Inflammatory macrophage treated with lipopolysaccharide for 4 hours (primary cell): ENCODE measurements at regions not wholly inside any gene's neighbourhood (a gene's known extent, or its start where the extent isn't known, plus 50 kb on each side); places are given as distances from the start of the nearest gene placed in this dataset.
A peak's percentile ranks its signal among the peaks of the same experiment; 100 is the strongest.

ENCODE experiments used
- DNase-seq: peaks from one replicate; pipeline ENCODE4 v3.0.0-alpha.2; 2020

DNA sequence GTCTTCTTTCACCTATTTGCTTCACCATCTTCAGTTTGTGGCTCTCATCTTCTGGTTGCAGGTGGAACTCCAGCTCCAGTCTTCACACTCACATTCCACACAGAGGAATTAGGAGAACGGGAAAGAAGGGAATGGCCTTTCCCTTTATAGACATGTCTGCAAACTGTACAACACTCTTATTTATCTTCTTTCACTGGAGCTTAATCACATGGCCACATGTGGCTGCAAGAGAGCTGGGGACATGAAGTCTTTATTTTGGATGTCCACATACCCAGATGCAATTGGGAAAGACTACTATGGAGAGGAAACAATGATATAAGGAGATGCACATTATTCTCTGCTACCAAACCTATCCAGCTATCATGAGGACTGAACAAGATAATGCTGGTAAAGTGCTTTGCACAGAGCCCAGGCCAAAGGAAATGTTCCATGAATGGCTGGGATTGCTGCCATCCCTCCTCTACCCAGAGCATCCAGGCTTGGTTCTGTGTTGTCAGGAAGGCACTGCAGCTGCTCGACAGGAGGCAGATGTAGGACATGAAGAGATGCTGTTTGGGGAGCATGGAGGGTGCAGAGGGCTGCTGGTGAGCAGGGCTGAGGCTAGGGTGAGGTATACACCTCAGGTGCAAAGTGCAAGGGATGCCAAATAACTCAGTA lies 183.8 kb upstream of the TBX20 start:
- no peak for DNase-seq

DNA sequence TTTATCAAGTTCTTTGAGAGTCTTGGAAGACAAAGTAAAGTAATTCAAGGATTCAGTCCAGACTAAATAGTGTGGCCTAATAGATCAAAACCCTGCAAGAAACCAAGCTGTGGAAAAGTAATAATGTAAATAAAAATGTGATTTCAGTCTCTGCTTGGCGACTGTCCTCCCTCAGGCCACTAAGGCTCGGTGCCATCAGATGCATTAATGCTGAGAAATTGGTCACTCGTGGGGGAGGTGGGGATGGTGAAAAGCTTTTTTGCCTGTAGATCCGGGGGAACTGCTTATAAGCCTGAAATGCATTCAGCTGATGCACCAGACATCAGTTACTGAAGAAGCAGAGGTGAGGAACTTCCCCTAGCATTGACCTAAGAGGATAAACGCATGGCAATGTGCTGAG lies 182.6 kb upstream of the TBX20 start:
- DNase-seq, result no peak

DNA sequence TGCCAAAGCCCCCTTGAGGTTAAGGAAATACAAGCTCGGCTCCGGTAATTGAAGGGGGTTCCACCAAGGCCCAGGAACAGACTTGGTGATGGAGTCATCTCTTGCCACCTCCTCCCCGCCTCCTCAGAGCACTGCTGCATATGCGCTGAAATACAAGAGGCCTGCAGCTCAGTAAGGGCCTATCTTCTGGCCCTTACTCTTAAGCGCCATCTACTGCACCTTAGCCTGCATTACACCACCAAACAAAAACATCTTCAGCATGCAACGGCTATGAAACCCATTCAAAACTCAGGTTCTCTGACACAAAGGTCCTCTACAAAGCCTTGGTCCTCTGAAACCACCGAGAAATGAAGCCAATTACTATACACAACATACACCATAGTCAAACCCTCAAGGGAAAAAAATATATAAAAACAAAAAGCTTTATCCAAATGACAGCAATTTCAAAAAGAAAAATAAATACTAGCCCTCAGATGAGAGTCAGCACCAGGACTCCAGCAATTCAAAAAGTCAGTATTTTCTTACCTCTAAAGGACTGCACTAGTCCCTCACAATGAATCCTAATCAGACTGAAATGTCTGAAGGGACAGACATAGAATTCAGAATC lies 176.8 kb upstream of the TBX20 start:
- peak; percentile 1 for DNase-seq

DNA sequence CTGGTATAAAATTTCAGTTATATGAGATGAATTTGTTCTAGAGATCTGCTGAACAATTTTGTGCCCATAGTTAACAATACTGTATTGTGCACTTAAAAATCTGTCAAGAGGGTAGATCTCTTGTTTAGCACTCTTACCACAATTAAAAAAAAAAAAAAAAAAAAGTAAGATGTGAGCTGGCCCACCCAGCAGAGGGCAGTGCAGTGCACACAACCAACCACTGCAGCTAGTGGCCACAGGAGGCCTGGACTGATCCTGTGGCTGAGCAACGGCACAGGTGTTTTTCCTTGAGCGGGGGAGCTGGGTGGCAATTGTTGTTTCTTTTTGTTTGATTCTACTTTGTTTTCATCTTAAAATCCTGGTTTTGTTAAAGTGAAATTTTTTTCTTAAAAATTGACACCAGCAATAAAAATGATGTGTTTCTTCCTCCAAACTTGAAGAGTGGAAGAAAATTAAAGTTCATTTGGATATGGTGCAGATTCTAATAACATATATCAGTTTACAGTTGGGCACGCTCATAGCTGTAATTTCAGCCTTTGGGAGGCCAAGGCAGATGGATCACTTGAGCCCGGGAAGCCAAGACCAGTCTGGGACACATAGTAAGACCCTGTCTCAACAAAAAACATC lies 171.1 kb upstream of the TBX20 start:
- peak; percentile 39 for DNase-seq

DNA sequence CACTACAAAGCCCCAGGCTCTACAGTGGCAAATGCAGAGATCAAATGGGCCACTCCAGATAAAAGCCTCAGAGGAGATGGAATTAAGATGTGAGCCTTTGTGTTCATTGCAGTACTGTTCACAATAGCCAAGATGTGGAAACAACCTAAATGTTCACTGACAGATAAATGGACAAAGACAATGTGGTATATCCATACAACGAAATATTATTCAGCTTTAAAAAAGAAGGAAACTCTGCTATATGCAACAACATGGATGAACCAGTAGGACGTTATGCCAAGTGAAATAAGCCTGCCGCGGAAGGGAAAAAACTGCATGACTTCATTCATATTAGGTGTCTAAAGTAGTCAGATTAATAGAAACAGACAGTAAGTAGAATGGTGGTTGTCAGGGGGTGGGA lies 170.5 kb upstream of the TBX20 start:
- DNase-seq, result no peak

DNA sequence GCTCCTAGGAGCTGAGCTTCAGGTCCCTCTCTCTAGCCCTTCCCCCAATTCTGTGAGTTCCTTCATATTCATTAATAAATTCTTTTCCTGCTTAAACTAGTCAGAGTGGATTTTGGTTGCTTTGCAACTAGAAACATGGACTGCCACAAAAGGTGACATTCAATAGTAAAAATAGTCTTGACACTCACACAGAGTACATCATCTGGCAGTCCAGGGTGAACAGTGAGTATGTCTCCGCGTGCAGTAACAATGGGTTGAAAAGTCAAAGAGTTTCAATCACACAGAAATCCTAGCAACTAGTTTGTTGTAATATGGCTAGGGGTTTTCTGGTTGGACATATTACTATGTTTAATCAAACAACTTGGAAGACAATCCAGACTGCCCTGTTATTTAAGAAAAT lies 168.8 kb upstream of the TBX20 start:
- no peak for DNase-seq

DNA sequence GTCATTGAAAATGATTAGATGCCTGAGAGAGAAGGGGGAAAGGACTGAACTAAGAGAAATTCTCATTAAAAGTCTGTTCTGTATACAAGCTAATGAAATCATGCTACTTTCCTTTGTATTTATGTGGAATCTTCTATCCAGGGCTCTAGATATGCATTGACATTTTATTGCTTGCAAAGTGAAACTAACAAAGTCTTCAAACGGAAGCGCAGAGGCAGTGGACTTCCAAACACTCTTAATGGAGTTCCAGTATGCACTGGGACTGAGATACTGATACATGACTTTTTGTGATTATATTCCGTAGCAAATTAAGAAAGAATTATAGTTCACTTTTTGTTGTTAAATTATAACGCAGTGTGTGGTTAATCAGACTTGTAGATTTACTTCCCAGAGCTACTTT lies 166.8 kb upstream of the TBX20 start:
- DNase-seq, result no peak

DNA sequence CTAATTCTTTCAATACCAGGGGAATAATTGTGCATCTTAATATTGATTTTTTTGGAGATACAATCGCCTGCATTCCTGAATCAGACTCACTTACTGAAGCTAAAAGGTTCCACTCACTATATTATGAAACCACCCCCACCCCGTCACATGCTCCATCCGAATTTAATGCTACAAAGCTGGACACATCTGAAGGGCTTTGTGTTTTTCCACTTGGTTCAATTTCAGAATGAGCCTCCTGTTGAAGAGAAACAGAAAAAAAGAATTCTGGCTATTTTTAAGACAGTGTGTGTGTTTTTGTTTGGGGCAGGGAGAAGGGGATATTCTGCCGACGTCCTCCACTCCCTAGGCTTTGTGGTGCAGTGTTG lies 165.5 kb upstream of the TBX20 start:
- DNase-seq, result no peak

DNA sequence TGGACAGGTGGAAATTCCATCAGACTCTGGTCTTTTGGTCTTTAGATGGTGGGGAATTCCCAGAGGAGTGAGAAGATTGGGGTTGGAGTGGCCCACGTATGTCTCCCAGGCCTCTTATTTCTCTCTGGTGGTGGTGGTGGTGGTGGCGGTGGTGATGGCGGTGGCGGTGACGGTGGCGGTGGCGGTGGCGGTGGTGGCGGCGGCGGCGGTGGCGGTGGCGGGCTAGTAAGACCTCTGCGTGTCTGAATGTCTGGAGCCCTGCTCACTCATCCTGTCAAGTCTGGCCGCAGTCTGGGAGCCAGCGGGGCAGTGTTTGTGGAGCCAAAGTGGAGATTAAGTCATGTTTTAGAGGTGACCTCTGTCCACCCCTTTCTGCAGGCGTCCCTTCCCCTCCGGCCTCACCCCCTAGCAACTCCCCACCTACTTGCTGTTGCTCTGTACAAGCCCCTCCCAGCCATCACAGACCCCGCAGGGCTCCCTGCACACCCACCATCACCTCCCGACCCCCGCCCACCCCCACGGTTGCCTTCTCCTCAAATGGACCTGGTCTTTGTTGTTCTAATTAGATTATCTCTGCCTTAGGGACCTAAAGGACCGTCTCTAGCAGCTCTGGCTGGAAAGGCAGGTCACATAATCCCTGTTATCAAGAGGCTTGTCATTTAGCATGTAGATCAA lies 165.0 kb upstream of the TBX20 start:
- DNase-seq, result no peak

DNA sequence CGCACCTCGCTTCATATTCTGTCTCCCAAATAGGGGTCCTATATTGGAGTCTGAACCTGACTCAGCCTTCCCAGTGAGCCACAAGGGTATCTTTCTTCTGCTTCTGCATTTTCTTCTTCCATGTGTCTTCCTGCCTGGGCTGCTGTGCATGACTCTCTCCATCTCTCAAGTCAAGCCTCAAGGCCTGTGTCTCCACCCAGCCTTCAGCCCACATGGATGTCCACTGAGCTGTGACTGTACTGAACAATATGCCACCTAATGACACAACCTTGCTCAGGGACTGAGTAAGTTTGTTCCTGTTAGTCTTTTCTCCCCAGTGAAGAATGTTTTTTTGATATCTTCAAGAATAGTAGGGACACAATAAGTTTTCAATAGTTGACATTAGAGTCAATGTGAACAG lies 162.7 kb upstream of the TBX20 start:
- no peak for DNase-seq

DNA sequence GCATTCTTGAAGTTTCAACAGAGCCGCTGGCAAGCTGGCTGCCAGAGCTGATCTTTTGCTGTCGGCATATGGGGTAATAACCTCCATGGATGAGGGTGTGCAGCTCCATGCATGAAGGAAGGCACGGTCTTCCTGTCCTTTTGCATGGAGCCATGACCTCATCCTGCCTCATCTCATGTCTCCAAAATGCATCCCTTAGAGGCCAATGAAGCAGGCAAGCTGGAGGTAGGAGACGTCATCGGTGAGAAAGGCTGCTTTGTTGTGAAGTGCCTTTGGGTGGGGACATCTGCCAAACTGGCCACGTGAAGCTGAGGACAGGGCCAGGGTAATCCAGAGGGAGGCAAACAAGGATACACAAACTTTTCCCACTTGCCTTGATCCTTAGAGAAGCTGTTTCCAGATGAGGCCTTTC lies 161.5 kb upstream of the TBX20 start:
- DNase-seq, result no peak

DNA sequence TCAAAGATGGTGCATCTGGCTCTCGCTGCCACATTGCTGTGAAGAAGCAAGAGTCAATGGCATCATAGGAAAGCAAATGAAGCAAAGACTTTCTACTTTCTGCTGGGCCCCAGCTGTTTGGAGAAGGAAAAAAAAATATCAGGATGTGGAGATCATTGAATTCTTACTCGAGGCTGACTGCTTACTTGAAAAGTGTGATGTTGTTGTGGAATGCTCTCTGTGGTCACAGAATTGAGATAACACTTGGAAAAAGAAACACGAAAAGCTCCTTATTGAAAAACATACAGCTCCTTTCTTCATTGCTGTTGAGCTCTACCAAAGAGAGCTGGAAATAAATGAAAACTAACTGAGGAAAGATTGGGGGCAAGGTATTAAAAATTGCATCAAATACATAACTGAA lies 157.4 kb upstream of the TBX20 start:
- DNase-seq, result no peak

DNA sequence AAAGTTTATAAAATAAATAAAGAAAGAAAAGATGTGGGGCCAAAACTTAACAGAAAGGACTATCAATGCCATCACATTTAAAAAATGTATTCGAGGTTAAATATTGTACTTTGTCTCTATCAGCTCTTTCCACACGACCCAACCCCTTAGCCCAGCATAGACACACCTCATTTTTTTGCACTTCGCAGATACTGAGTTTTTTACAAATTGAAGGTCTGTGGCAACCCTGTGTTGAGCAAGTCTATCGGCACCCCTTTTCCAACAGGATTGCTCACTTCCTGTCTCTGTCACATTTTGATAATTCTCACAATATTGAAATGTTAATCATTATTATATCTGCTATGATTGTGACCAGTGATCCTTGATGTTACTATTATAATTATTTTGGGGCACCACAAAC lies 151.6 kb upstream of the TBX20 start:
- DNase-seq, result no peak

DNA sequence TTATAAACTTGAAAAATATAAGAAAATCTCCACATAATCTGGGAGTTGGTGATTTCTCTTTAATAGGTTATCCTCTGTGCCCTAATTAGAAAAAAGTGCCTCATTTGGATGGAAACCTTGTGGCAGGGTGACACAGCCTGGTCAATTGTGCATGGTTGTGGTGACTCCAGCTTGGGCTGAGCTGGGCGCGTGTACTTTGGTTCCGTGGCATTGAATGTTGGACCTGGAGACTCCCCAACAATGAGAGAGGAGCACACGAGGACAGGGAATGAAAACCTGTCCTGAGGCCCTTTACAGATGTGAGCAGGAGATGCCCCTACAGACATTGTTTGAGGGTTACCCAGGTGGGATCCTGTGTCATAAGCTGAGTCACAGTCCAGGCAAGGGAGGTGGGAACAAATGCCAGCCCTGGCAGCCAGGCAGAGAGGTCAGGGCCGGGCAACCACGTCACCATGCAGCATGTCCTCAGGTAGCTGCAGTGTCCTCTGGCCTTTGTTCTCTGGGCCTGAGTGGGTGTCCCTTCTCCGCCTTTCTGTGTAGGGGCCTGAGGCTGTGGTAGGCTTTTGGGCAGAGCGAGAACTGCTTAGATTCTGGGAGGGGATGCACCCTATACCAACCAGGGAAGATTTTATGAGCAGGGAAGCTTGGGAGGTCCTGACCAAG lies 147.4 kb upstream of the TBX20 start:
- no peak for DNase-seq

DNA sequence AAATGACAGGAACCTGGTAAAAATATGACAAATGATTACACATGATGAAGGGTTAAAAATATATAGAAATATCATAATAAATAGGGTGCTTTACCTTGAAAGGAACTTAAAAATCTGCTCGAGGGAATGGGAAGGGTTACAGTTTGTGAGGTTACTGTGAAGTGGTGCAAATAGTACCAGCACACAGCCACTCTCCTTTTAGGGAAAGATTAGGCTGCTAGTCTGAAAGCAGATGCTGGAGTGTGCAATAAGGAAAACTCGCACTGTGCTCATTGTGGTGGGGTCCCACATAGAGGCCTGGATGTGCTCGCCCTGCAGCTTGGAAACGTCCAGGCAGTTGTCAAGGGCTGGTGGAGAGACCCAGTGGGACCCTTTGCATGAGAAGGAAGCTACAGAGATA lies 145.9 kb upstream of the TBX20 start:
- no peak for DNase-seq

DNA sequence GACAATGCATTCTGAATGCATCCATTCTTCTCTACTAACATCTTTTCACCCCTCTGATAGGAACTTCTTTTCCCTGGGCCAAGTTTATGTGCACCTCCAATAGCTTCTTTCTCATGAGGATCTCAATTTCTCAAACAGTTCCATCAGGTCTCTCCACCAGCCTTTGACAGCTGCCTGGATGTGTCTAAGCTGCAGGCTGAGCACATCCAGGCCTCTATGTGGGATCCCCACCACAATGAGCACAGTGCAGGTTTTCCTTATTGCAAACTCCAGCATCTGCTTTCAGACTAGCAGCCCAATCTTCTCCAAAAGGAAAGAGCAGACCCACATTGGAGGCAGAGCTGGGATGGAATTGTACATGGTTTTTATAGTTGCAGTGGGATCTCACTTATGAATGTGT lies 145.3 kb upstream of the TBX20 start:
- DNase-seq, result no peak

DNA sequence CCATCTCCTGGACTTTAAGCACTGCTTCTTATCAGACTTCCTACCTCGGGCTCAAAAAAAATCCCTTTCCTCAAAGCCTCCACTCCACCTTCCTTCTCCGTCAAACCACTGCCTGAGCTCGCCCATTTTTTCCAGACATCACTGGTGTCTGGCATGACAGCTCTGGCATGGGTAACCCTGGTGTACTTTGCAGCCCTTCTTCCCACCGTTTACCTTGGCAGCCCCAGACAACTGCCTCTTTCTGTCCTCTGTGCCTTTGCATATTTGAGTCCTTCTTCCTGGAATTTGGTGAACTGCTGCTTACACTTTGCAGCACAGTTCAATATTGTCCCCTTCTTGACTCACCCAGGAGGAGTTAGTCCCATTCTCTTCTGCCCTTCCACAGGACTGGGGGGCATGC lies 144.6 kb upstream of the TBX20 start:
- DNase-seq, result no peak

DNA sequence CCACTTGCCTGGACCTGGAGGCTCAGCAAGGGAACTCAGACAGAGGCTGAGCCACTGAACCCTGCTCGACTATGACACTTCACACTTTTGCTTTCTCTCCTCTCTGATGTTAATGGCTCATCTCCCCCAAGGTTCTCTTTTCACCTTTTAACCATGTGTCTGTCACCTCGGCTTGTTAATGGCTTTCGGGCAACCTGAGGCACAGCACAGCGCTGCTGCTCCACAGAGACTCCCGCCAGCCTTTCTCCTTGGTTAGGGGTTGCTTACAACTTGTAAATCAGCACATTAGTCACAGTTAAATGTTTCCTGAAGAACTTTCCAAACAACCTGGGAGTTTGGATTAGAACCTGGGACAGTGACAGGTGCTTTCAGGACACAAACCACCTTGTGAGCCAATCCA lies 136.2 kb upstream of the TBX20 start:
- DNase-seq, result no peak

DNA sequence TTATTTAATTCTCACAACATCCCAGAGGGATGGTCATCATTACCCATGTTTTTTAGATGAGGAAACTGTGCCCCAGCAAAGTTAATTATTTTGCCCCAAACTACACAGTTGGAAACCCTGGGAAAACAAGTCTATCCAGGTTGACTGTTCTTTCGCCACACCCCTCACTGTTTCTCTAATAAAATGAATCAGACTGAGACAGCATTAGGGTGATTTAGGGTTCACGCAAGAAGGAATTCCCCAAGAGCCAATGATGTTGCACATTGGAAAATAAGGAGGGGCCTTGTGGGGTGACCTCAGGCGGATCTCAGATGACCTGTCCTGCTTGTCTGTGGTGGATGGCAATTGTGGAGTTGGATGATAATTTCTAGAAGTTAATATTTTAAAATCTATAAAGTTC lies 135.7 kb upstream of the TBX20 start:
- DNase-seq, result no peak

DNA sequence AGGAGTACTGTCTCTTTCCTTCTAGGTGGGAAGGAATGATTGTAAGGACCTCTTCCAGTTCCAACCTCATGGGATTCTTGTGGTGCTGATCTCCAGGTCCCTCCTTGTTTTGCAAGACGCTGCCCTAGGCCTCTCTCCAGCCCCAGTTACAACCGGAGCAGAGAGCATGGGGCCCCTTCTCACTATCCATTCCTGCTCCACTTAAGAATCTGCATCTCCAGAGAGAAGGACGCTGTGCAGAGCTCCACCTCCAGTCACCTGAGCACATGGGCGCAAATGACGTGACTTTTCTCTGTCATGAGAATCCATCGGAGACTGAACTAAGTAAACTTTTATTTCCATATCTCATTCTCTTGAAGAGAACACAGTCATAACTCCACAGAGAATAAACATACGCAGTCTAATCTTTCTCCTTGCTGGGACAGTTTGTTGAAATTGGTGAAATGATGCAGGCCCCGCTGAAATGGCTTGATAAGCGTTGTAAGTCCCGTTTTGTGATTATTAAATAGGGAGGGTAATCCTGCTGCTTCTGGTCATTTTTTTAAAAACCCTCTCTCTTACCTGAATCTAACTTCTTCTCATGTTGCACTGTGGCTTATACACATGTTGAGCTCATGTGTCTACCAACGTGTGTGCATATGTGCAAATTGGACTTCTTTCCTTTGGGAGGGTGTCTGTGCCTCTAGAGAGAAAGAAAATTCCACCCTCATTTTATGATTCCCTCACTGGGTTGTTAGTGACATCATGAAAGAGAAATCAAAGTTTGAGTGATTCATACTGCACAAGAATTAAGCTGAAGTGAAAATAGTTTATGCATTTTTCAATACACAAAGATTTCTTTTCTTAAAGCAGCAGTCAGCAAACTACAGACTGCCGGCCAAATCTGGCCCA lies 133.2 kb upstream of the TBX20 start:
- DNase-seq, result no peak

DNA sequence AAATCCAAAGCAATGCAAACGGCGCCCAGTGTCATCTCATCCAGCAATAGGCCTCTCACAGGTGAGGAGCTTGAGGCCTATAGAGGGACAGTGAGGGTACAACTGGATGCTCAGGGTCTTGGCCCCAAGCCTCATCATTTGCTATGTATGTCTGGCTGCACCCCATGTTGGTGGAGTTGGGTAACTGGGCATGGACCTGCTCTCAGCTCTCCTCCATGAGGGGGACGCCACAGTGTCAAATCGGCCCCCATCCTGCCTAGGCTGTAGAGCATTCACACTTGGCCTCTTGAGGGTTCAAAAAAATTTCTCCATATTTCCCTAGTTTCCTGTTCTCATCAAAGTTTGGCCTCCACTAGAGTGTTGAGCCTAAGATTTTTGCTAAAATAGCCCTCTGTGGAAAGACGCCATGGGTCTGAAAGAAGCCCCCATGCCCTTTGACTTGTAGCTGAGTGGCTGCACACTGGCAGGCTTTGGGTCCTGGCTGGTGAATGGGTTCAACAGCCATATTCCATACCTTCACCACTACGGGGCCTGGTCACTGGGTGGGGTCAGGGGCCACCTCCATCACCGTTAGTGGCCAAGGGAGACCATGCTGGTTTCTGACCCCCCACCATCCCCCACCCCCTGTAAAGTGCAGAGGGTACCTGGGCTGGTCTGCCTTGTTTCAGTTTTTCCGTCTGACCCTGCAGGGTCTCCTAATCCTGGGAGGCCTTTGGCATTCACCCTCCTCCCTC lies 132.3 kb upstream of the TBX20 start:
- DNase-seq, result no peak
